ENCODE measurements at regions not wholly inside any gene's neighbourhood (a gene's known extent, or its start where the extent isn't known, plus 50 kb on each side); places are given as distances from the start of the nearest gene placed in this dataset.
"Not testable (repeated sequence)": the region's sequence is repeated elsewhere in the genome, so short reads cannot be mapped to it uniquely, and the experiment has no call there.

DNA sequence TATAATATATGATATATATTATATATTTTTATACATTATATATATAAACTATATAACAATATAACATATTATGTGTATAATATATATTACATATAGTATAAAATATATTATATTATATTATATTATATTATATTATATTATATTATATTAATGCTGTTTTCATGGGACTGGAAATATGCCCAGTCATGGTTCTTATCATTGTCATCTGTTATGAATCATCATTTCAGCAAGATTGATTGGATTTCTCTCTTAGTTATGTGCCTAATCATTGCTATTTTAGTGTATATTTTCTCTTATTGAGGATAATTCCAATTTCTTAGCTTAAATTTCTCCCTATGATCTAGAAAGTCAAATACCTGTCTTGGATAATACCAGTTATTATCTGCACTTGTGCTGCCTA, 617.8 kb downstream of the TRIB2 start:
- H3K36me3 ChIP-seq: no peaks in the 10 kb centered on the region
- H3K4me1 ChIP-seq: no peaks in the 10 kb centered on the region
- H3K4me3 ChIP-seq: no peak overlapping the region
- H3K27me3 ChIP-seq: no peaks in the 10 kb centered on the region
- no peak for DNase-seq (ENCODE audit: low spot score)
- TF ChIP-seq, protein P1, sequence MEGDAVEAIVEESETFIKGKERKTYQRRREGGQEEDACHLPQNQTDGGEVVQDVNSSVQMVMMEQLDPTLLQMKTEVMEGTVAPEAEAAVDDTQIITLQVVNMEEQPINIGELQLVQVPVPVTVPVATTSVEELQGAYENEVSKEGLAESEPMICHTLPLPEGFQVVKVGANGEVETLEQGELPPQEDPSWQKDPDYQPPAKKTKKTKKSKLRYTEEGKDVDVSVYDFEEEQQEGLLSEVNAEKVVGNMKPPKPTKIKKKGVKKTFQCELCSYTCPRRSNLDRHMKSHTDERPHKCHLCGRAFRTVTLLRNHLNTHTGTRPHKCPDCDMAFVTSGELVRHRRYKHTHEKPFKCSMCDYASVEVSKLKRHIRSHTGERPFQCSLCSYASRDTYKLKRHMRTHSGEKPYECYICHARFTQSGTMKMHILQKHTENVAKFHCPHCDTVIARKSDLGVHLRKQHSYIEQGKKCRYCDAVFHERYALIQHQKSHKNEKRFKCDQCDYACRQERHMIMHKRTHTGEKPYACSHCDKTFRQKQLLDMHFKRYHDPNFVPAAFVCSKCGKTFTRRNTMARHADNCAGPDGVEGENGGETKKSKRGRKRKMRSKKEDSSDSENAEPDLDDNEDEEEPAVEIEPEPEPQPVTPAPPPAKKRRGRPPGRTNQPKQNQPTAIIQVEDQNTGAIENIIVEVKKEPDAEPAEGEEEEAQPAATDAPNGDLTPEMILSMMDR (IDR thresholded peaks at IDR 0.05): no peak
- H3K9me3 ChIP-seq: peaks cover 0 to 7% of the 10 kb centered on the region in 2 donors
- H3K27ac ChIP-seq: no peak overlapping the region

DNA sequence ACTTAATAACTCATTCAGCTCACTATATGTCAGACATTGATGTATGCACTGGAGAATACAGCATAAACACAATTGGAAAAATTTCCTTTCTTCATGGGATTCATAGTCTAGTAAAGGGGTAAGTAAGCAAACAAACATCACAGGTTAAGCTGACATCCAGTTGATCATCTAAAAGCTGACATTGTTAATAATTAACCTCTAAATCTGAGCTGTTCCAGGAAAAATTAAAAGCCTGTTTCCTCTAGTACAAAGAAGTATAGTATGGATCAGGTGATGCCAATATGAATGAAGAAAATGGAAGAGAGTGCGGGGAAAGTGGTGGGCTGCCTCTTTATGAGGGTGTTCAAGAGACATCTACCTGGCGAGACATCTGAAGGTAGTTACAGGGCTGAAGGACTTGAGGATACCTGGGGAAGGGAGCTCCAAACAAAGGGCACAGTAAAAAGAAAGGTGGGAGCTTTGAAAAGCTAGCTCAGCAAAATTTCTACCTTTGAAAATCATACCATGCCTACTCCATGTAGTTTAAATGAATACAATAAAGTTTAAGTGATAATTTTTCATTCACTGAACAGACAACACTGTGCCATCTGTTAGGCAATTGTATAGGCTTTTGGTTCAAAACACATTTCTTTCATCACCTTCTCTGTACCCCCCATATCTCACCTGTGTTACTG, 619.3 kb downstream of the TRIB2 start:
- no peaks in the 10 kb centered on the region for H3K4me1 ChIP-seq
- no peak overlapping the region for H3K4me3 ChIP-seq
- H3K27me3 ChIP-seq: no peaks in the 10 kb centered on the region
- DNase-seq (ENCODE audit: low spot score): no peak
- H3K9me3 ChIP-seq: peaks cover 0 to 7% of the 10 kb centered on the region in 2 donors
- H3K36me3 ChIP-seq: no peaks in the 10 kb centered on the region
- TF ChIP-seq, protein P1 (IDR thresholded peaks at IDR 0.05): no peak
- no peak overlapping the region for H3K27ac ChIP-seq

DNA sequence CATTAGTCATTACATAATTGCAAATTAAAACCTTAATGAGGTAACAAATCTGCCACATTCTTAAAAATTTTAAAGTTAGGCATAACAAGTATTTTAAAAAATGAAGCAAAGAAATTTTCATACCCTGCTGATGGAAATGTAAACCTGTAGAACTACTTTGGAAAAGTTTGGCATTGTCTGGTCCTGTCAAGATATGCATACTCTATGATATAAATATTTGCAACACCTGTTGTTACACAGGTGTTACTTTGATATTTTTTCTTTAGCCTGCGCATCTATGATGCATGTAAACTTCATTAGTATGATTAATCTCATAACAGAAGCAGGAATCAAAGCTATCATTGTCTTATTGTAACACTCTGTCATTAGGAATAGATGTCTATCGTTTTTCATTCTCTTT, 634.3 kb downstream of the TRIB2 start:
- H3K4me1 ChIP-seq: no peaks in the 10 kb centered on the region
- H3K4me3 ChIP-seq: no peak overlapping the region
- TF ChIP-seq, protein P1 (IDR thresholded peaks at IDR 0.05): no peak
- no peaks in the 10 kb centered on the region for H3K36me3 ChIP-seq
- no peak overlapping the region for H3K27ac ChIP-seq
- no peak for DNase-seq (ENCODE audit: low spot score)
- no peaks in the 10 kb centered on the region for H3K9me3 ChIP-seq
- H3K27me3 ChIP-seq: no peaks in the 10 kb centered on the region

DNA sequence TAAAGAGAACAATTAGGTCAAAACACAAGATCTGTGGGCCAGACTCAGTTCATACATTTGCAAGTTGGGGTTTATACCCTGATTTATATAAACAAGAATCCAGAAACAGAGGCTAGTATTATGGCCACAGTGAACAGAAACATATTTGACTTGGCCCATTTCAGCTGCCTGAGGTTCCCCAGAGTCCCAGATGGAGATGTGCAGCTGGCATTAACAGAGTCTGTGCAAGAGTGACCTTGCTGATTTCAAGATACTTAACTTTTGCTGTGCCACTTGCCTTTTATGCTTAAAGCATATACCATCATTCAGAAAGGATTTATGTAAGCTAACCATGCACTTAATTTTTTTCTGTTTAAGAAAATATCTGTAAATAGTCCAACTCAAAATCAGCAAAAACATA, 636.3 kb downstream of the TRIB2 start:
- TF ChIP-seq, protein P1 (IDR thresholded peaks at IDR 0.05): no peak

DNA sequence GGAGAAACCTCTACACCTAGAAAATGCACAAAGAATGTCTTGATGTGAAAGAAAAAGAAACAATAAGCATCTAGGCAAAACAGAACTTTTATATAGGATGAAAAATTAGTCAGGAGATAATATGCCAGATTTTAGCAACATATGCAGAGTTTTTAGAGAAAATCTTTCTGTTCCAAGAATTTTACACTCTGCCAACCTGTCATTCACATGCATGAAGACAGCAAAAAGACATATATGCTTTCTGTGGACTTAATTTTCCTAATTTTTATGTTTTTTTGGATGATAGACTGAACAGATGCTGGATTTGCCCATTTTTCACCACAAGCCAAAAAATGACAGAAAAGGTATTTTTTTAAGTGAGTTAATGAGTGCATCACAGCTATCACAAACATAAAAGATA, 637.3 kb downstream of the TRIB2 start:
- TF ChIP-seq, protein P1 (IDR thresholded peaks at IDR 0.05): no peak
- H3K27ac ChIP-seq: no peak overlapping the region
- no peak for DNase-seq (ENCODE audit: low spot score)
- no peaks in the 10 kb centered on the region for H3K9me3 ChIP-seq
- H3K27me3 ChIP-seq: no peaks in the 10 kb centered on the region
- no peaks in the 10 kb centered on the region for H3K4me1 ChIP-seq
- H3K4me3 ChIP-seq: no peak overlapping the region
- H3K36me3 ChIP-seq: no peaks in the 10 kb centered on the region

More for the DNA sequence above, 636.3 kb downstream of the TRIB2 start:
- no peaks in the 10 kb centered on the region for H3K36me3 ChIP-seq
- H3K27ac ChIP-seq: no peak overlapping the region
- no peak for DNase-seq (ENCODE audit: low spot score)
- H3K4me3 ChIP-seq: no peak overlapping the region
- no peaks in the 10 kb centered on the region for H3K9me3 ChIP-seq
- no peaks in the 10 kb centered on the region for H3K4me1 ChIP-seq
- no peaks in the 10 kb centered on the region for H3K27me3 ChIP-seq

DNA sequence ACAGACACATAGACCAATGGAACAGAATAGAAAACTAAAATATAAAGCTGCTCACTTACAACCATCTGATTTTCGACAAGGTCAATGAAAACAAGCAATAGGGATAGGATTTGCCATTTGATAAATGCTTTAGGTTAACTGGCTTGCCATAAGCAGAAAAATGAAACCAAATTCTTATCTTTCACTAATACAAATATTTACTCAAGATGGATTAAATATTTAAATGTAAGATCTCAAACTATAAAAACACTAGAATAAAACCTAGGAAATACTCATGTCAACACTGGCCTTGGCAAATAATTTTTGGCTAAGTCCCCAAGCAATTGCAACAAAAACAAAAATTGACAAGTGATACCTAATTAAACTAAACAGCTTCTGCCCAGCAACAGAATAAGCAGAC, 665.2 kb downstream of the TRIB2 start:
- H3K4me1 ChIP-seq; H3K36me3 ChIP-seq; H3K4me3 ChIP-seq; H3K9me3 ChIP-seq; H3K27ac ChIP-seq; H3K27me3 ChIP-seq; DNase-seq (ENCODE audit: low spot score): not testable (repeated sequence)

DNA sequence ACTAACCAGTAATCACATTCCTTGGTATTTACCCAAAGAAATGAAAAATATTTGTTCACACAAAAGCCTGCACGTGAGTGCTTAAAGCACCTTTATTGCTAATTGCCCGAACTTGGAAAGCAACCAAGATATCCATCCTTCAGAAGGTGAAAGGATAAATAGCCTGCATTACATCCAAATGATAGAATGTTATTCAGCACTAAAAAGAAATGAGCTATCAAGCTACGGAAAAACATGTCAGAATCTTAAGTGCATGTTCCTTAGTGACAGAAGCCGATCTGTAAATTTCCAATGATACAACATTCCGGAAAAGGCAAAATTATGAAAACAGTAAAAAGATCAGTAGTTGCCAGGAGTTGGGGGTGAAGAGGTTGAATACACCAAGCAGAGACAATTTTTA, 672.4 kb downstream of the TRIB2 start:
- not testable (repeated sequence) for H3K27ac ChIP-seq; H3K9me3 ChIP-seq; H3K4me1 ChIP-seq; H3K27me3 ChIP-seq; DNase-seq (ENCODE audit: low spot score); H3K36me3 ChIP-seq; H3K4me3 ChIP-seq
